Ishikawa (cell line): ENCODE measurements at regions not wholly inside any gene's neighbourhood (a gene's known extent, or its start where the extent isn't known, plus 50 kb on each side); places are given as distances from the start of the nearest gene placed in this dataset.

ENCODE experiments used
- EP300 ChIP-seq: IDR thresholded peaks from 2 replicates; pipeline ENCODE4 v1.6.1; 2012; ENCODE audit warnings: borderline replicate concordance
- RAD21 ChIP-seq: IDR thresholded peaks from 2 replicates; pipeline ENCODE4 v1.6.1; 2012; ENCODE audit warnings: low read depth
- REST ChIP-seq: IDR thresholded peaks from 2 replicates; pipeline ENCODE4 v1.6.1; 2012; ENCODE audit warnings: low read depth, mild to moderate bottlenecking
- YY1 ChIP-seq: IDR thresholded peaks from 2 replicates; pipeline ENCODE4 v1.6.1; 2012; ENCODE audit warnings: low read depth

- no peak for TF ChIP-seq YY1
- TF ChIP-seq EP300: no peak
- no peak for TF ChIP-seq REST
- no peak for TF ChIP-seq RAD21
Observed at GRCh38 chr9:119588874-119589744, 219.9 kb upstream of the BRINP1 start.
